GM04504 (cell line): ENCODE measurements at regions not wholly inside any gene's neighbourhood (a gene's known extent, or its start where the extent isn't known, plus 50 kb on each side); places are given as distances from the start of the nearest gene placed in this dataset.
"Not testable (repeated sequence)": the region's sequence is repeated elsewhere in the genome, so short reads cannot be mapped to it uniquely, and the experiment has no call there.

ENCODE experiments used
- DNase-seq: peaks from one replicate; pipeline ENCODE4 v3.0.0-alpha.2; 2012; ENCODE audit warnings: low read depth

- DNase-seq, result no peak
Measured at GRCh38 chr3:103787879-103788278, 1353.1 kb downstream of the ZPLD1 start.

GRCh38 chr3:103791786-103792515 is 1357.1 kb downstream of the ZPLD1 start:
- DNase-seq, result no peak

GRCh38 chr3:103794656-103795055 is 1359.8 kb downstream of the ZPLD1 start:
- no peak for DNase-seq

GRCh38 chr3:103796068-103796467 is 1361.3 kb downstream of the ZPLD1 start:
- DNase-seq, result no peak

- no peak for DNase-seq
Measured at GRCh38 chr3:103803787-103804186, 1369.0 kb downstream of the ZPLD1 start.

- DNase-seq, result no peak
Measured at GRCh38 chr3:103810167-103810566, 1375.4 kb downstream of the ZPLD1 start.

GRCh38 chr3:103813955-103814354 is 1379.1 kb downstream of the ZPLD1 start:
- no peak for DNase-seq

GRCh38 chr3:103818398-103818797 is 1383.6 kb downstream of the ZPLD1 start:
- no peak for DNase-seq

- no peak for DNase-seq
Measured at GRCh38 chr3:103818800-103819199, 1384.0 kb downstream of the ZPLD1 start.

GRCh38 chr3:103825586-103825985 is 1390.8 kb downstream of the ZPLD1 start:
- no peak for DNase-seq

GRCh38 chr3:103829723-103830326 is 1395.0 kb downstream of the ZPLD1 start:
- no peak for DNase-seq

- DNase-seq, result no peak
Measured at GRCh38 chr3:103847081-103848062, 1412.6 kb downstream of the ZPLD1 start.

- DNase-seq, result no peak
Measured at GRCh38 chr3:103851793-103852192, 1417.0 kb downstream of the ZPLD1 start.

GRCh38 chr3:103862415-103862814 is 1427.6 kb downstream of the ZPLD1 start:
- DNase-seq, result no peak

GRCh38 chr3:103863381-103863780 is 1428.6 kb downstream of the ZPLD1 start:
- DNase-seq, result no peak

GRCh38 chr3:103866113-103866512 is 1431.3 kb downstream of the ZPLD1 start:
- no peak for DNase-seq

GRCh38 chr3:103873021-103873420 is 1438.2 kb downstream of the ZPLD1 start:
- no peak for DNase-seq

- DNase-seq, result no peak
Measured at GRCh38 chr3:103873897-103874545, 1439.2 kb downstream of the ZPLD1 start.

GRCh38 chr3:103881809-103882208 is 1447.0 kb downstream of the ZPLD1 start:
- DNase-seq, result not testable (repeated sequence)

GRCh38 chr3:103889675-103890074 is 1454.9 kb downstream of the ZPLD1 start:
- no peak for DNase-seq

- no peak for DNase-seq
Measured at GRCh38 chr3:103894162-103894822, 1459.5 kb downstream of the ZPLD1 start.

- no peak for DNase-seq
Measured at GRCh38 chr3:103899328-103899727, 1464.5 kb downstream of the ZPLD1 start.
